ENCODE measurements at regions not wholly inside any gene's neighbourhood (a gene's known extent, or its start where the extent isn't known, plus 50 kb on each side); places are given as distances from the start of the nearest gene placed in this dataset.

DNA sequence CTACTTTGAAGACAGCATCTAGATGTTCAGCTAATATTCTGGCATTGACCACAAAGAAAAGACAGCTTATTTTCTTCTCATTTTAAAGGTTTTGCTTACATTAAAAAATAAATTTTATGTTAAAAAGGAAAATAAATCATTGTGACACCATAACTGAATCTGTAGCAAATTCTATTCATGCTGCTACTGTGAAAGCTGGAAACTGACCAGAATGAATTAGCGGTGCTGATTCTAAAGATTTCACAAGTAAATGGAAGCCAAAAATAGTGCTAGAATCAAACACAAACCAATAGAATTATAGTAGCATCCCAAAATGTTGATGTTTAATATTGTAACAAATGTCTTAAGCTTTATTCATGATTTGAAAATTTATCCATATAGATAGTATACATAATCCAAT is 850.0 kb upstream of the FBXO33 start:
- DNase-seq, result no peak
- no CpG with 5 or more reads among the region's 1 CpG for WGBS (ENCODE audit: extremely low coverage, insufficient read length, low lambda C conversion rate)
- Histone ChIP-seq H2BK15ac (ENCODE audit: low read depth, low read length) (no peak overlapping the region), H3K9me3 (ENCODE audit: control insufficient read depth, low read depth, low read length) (no peaks in the 10 kb centered on the region), H2BK5ac (ENCODE audit: insufficient read length, low read length) (no peak overlapping the region), H3K18ac (ENCODE audit: insufficient read length, low read depth, low read length) (no peak overlapping the region), H3K4me2 (ENCODE audit: insufficient read depth, insufficient read length, low read length) (no peak overlapping the region), H3K56ac (ENCODE audit: insufficient read length, low read depth, low read length) (no peak overlapping the region), H3K23ac (ENCODE audit: insufficient read length, low read depth, low read length) (no peak overlapping the region), H2BK120ac (ENCODE audit: low read depth, low read length, poor library complexity, severe bottlenecking) (no peak overlapping the region), H3K14ac (ENCODE audit: insufficient read depth, low read length) (no peak overlapping the region), H4K8ac (replicated peaks; ENCODE audit: insufficient read length, low read depth, low read length) (no peak overlapping the region), H4K91ac (ENCODE audit: insufficient read length, low read depth, low read length) (no peak overlapping the region), H3K27ac (ENCODE audit: insufficient read length, low read depth, low read length) (no peak overlapping the region), H3K79me1 (ENCODE audit: insufficient read depth, low read depth, low read length, poor library complexity, severe bottlenecking) (no peaks in the 10 kb centered on the region), H3K27me3 (ENCODE audit: insufficient read depth, low read length) (no peaks in the 10 kb centered on the region), H3K23me2 (ENCODE audit: insufficient read length, low read depth, low read length, poor library complexity, severe bottlenecking) (no peaks in the 10 kb centered on the region), H3K9ac (ENCODE audit: extremely low read depth, insufficient read length, low read length) (no peak overlapping the region), H4K20me1 (ENCODE audit: control insufficient read depth, insufficient read depth, insufficient read length) (no peaks in the 10 kb centered on the region), H3K4ac (ENCODE audit: low read depth, low read length) (no peak overlapping the region), H2BK20ac (ENCODE audit: low read depth, low read length, poor library complexity, severe bottlenecking) (no peak overlapping the region), H2AFZ (ENCODE audit: low read length) (no peak overlapping the region), H2BK12ac (ENCODE audit: insufficient read length, low read depth, low read length) (no peak overlapping the region), H3K4me1 (ENCODE audit: insufficient read depth, low read length) (no peaks in the 10 kb centered on the region), H2AK5ac (ENCODE audit: insufficient read length, low read length) (no peak overlapping the region), H3T11ph (ENCODE audit: low read length) (no peak overlapping the region), H4K5ac (ENCODE audit: insufficient read length, low read depth, low read length) (no peak overlapping the region), H3K79me2 (ENCODE audit: insufficient read depth, low read length) (no peaks in the 10 kb centered on the region)
- H3K36me3 Mint-ChIP-seq (ENCODE audit: insufficient read depth in 1 of 3, low read depth in 3 of 3), result peaks cover 0 to 20% (median under 1%) of the 10 kb centered on the region in 3 experiments; a peak in 1 of 7 replicates
- no peaks in the 10 kb centered on the region for H3K27me3 Mint-ChIP-seq (ENCODE audit: low read depth)
- no peak overlapping the region for H3K4me3 Mint-ChIP-seq
- TF ChIP-seq, protein P1, sequence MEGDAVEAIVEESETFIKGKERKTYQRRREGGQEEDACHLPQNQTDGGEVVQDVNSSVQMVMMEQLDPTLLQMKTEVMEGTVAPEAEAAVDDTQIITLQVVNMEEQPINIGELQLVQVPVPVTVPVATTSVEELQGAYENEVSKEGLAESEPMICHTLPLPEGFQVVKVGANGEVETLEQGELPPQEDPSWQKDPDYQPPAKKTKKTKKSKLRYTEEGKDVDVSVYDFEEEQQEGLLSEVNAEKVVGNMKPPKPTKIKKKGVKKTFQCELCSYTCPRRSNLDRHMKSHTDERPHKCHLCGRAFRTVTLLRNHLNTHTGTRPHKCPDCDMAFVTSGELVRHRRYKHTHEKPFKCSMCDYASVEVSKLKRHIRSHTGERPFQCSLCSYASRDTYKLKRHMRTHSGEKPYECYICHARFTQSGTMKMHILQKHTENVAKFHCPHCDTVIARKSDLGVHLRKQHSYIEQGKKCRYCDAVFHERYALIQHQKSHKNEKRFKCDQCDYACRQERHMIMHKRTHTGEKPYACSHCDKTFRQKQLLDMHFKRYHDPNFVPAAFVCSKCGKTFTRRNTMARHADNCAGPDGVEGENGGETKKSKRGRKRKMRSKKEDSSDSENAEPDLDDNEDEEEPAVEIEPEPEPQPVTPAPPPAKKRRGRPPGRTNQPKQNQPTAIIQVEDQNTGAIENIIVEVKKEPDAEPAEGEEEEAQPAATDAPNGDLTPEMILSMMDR (conservative IDR thresholded peaks at IDR 0.05), result no peak
- no peaks in the 10 kb centered on the region for H3K4me1 Mint-ChIP-seq
- no peaks in the 10 kb centered on the region for H3K9me3 Mint-ChIP-seq
- H3K27ac Mint-ChIP-seq, result no peak overlapping the region
